OCI-LY3 (cell line): ENCODE measurements at regions not wholly inside any gene's neighbourhood (a gene's known extent, or its start where the extent isn't known, plus 50 kb on each side); places are given as distances from the start of the nearest gene placed in this dataset.
A peak's percentile ranks its signal among the peaks of the same experiment; 100 is the strongest.

ENCODE experiments used
- H2AFZ ChIP-seq: fragments of 200-600, 300-600 bp; shearing (Covaris generic); 2 replicates; pipeline ENCODE4 v1.6.0; 2014; ENCODE audit warnings: antibody characterized with exemption, low read depth, low read length
- H3K27ac ChIP-seq: fragments of 200-600, 300-600 bp; sonication (generic); 2 replicates; pipeline ENCODE4 v1.5.1; 2014; ENCODE audit warnings: mild to moderate bottlenecking, low read length, moderate library complexity, mixed read lengths
- H3K27me3 ChIP-seq: fragments of 200-600, 300-600 bp; sonication (generic); 2 replicates; pipeline ENCODE4 v1.6.1; 2014; ENCODE audit warnings: low read depth, low read length, mixed read lengths
- H3K36me3 ChIP-seq: fragments of 200-600, 300-600 bp; sonication (generic); replicated peaks from 2 replicates; pipeline ENCODE3; 2014; ENCODE audit warnings: low read depth, low read length, mixed read lengths
- H3K4me1 ChIP-seq: fragments of 300-600, 200-600 bp; sonication (generic); 2 replicates; pipeline ENCODE4 v1.6.1; 2014; ENCODE audit warnings: low read length, mixed read lengths
- H3K4me2 ChIP-seq: fragments of 200-600, 300-600 bp; sonication (generic); 2 replicates; pipeline ENCODE4 v1.6.1; 2014; ENCODE audit warnings: low read length, mixed read lengths
- H3K4me3 ChIP-seq: fragments of 300-600, 200-600 bp; sonication (generic); 2 replicates; pipeline ENCODE4 v1.5.1; 2014; ENCODE audit warnings: antibody characterized with exemption, mild to moderate bottlenecking, low read length, moderate library complexity
- H3K79me2 ChIP-seq: fragments of 300-600, 200-600 bp; shearing (Covaris generic); 2 replicates; pipeline ENCODE4 v1.6.1; 2014; ENCODE audit warnings: mild to moderate bottlenecking, low read length, mixed read lengths
- H3K9ac ChIP-seq: fragments of 300-600, 200-600 bp; shearing (Covaris generic); 2 replicates; pipeline ENCODE4 v1.6.0; 2014; ENCODE audit warnings: mild to moderate bottlenecking, low read length, moderate library complexity
- H3K9me3 ChIP-seq: fragments of 200-600, 300-600 bp; shearing (Covaris generic); 2 replicates; pipeline ENCODE4 v1.6.1; 2014; ENCODE audit warnings: low read length, mixed read lengths; ENCODE audit not compliant: insufficient read depth
- H4K20me1 ChIP-seq: fragments of 200-600, 300-600 bp; sonication (generic); 2 replicates; pipeline ENCODE4 v1.6.1; 2016; ENCODE audit warnings: low read length, mixed read lengths; ENCODE audit not compliant: insufficient read depth
- EZH2phosphoT487 ChIP-seq: fragments of 200-600 bp; shearing (Covaris generic); IDR thresholded peaks from 2 replicates; pipeline ENCODE4 v1.6.1; 2018; ENCODE audit warnings: antibody characterized with exemption, mixed run types, low read depth
- TF ChIP-seq, protein P1 (sequence below): fragments of 200-600, 300-600 bp; sonication (generic); IDR thresholded peaks from 2 replicates; pipeline ENCODE4 v1.5.1; 2014; ENCODE audit warnings: antibody characterized with exemption, low read length, low read depth

DNA sequence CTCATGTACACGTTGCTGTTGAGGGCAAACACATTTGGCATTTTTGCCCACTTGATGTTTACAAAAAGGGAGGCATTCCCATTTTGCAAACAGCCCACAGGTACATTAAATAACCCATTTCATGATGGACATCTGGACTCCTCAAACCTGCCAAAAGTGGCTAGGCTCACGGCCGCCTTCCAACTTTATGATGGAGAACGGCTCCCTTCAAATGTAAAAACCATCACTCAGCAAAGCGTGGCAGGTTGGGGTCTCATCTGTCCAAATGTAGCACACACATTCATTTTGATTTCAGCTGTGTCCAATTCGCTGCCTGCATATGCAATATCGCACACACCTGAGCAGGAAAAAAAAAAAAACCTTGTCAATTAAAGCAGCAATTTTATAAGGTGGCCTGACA, 417.8 kb downstream of the TMEM114 start:
- H3K36me3 ChIP-seq = no peaks in the 10 kb centered on the region
- H3K79me2 ChIP-seq = no peaks in the 10 kb centered on the region
- no peak overlapping the region for H3K4me3 ChIP-seq
- no peak overlapping the region for H3K9ac ChIP-seq
- peaks cover 11% of the 10 kb centered on the region; the same call in 1 of the 2 replicates for H3K27me3 ChIP-seq
- no peaks in the 10 kb centered on the region for H4K20me1 ChIP-seq
- H3K4me2 ChIP-seq = no peak overlapping the region
- H3K27ac ChIP-seq = no peak overlapping the region
- H3K4me1 ChIP-seq = peaks cover 8% of the 10 kb centered on the region; the same call in 1 of the 2 replicates
- H3K9me3 ChIP-seq = no peaks in the 10 kb centered on the region
- no peak for TF ChIP-seq EZH2phosphoT487
- TF ChIP-seq, protein P1, sequence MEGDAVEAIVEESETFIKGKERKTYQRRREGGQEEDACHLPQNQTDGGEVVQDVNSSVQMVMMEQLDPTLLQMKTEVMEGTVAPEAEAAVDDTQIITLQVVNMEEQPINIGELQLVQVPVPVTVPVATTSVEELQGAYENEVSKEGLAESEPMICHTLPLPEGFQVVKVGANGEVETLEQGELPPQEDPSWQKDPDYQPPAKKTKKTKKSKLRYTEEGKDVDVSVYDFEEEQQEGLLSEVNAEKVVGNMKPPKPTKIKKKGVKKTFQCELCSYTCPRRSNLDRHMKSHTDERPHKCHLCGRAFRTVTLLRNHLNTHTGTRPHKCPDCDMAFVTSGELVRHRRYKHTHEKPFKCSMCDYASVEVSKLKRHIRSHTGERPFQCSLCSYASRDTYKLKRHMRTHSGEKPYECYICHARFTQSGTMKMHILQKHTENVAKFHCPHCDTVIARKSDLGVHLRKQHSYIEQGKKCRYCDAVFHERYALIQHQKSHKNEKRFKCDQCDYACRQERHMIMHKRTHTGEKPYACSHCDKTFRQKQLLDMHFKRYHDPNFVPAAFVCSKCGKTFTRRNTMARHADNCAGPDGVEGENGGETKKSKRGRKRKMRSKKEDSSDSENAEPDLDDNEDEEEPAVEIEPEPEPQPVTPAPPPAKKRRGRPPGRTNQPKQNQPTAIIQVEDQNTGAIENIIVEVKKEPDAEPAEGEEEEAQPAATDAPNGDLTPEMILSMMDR = no peak
- no peak overlapping the region for H2AFZ ChIP-seq

DNA sequence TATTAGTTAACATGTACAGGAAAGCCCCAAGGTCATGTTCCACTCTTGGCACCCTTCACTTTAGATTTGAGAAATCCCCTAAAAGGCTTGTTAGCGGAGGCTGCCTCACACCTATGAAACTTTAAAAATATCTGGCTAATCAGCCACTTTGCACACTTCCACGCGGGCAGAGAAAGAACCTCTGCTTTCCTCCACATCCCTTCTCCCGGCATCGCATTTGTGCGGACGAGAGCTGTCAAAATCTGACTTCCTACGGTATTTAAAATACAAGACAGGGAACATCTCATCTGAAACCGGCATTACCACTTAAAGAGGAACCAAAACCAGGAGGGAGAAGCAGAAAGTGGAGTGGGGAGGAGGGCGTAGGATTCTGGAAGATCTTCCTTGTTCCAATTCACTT, 422.3 kb downstream of the TMEM114 start:
- no peaks in the 10 kb centered on the region; the same call in 1 of the 2 replicates for H3K27me3 ChIP-seq
- no peak overlapping the region for H3K27ac ChIP-seq

DNA sequence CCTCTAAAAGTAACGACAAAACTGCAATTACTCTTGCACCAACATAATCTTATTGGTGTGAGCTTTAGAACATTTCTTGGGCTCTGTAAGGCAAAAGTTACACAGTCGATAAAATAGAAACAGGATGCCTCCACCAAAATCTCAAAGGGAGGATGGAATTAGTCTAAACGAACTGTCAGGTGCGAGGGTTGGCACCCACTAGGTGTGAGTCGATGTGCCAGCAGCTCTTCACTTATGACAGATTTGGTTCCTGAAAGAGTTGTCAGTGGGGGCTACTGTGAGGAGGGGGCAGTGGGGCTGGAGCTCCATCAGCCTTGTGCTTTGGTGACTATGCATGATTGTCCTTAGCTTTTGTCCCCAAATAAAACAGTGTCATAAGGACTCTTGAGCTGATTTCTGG, 422.9 kb downstream of the TMEM114 start:
- no peaks in the 10 kb centered on the region for H3K36me3 ChIP-seq
- no peaks in the 10 kb centered on the region for H4K20me1 ChIP-seq
- H3K27ac ChIP-seq = no peak overlapping the region
- no peak overlapping the region for H3K9ac ChIP-seq
- peaks cover 9% of the 10 kb centered on the region; the same call in 1 of the 2 replicates for H3K4me1 ChIP-seq
- no peaks in the 10 kb centered on the region for H3K9me3 ChIP-seq
- peak overlapping the region; percentile 29; the same call in 1 of the 2 replicates for H3K4me2 ChIP-seq
- H2AFZ ChIP-seq = no peak overlapping the region
- TF ChIP-seq EZH2phosphoT487 = no peak
- TF ChIP-seq, protein P1 = no peak
- H3K4me3 ChIP-seq = no peak overlapping the region
- H3K79me2 ChIP-seq = no peaks in the 10 kb centered on the region
- H3K27me3 ChIP-seq = no peaks in the 10 kb centered on the region

More for the DNA sequence above, 422.3 kb downstream of the TMEM114 start:
- no peak for TF ChIP-seq EZH2phosphoT487
- TF ChIP-seq, protein P1 = no peak
- no peaks in the 10 kb centered on the region for H4K20me1 ChIP-seq
- no peaks in the 10 kb centered on the region for H3K36me3 ChIP-seq
- no peaks in the 10 kb centered on the region for H3K9me3 ChIP-seq
- no peaks in the 10 kb centered on the region for H3K79me2 ChIP-seq
- peaks cover 9% of the 10 kb centered on the region; the same call in 1 of the 2 replicates for H3K4me1 ChIP-seq
- peak overlapping the region; percentile 29; the same call in 1 of the 2 replicates for H3K4me2 ChIP-seq
- H3K4me3 ChIP-seq = no peak overlapping the region
- no peak overlapping the region for H3K9ac ChIP-seq
- H2AFZ ChIP-seq = no peak overlapping the region

DNA sequence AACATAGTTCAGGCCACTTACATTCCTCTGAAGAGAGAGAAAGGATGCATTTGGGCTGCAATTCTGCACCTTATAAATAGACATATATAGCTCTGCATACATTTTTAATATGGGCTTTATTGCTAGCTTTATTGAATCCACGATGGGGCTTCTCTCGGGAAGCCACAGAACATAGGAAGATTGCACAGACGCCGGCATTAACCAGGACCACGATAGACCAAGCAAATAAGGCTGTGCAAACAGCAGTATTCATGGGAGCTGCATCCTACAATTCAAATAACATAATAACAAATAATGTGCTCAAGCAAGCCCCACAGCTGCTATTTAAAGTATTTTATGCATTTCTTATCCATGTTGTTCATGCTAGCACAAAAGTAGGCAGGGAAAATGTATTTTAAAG, 432.3 kb downstream of the TMEM114 start:
- Histone ChIP-seq H3K4me3 (no peak overlapping the region), H3K79me2 (no peaks in the 10 kb centered on the region), H3K27ac (no peak overlapping the region), H3K9me3 (no peaks in the 10 kb centered on the region), H3K4me1 (no peaks in the 10 kb centered on the region), H3K4me2 (no peak overlapping the region), H3K9ac (no peak overlapping the region), H3K27me3 (no peaks in the 10 kb centered on the region), H2AFZ (no peak overlapping the region), H4K20me1 (no peaks in the 10 kb centered on the region), H3K36me3 (no peaks in the 10 kb centered on the region)
- no peak for TF ChIP-seq EZH2phosphoT487
- TF ChIP-seq, protein P1 = no peak
